ENCODE measurements at regions not wholly inside any gene's neighbourhood (a gene's known extent, or its start where the extent isn't known, plus 50 kb on each side); places are given as distances from the start of the nearest gene placed in this dataset.
"Not testable (repeated sequence)": the region's sequence is repeated elsewhere in the genome, so short reads cannot be mapped to it uniquely, and the experiment has no call there.

DNA sequence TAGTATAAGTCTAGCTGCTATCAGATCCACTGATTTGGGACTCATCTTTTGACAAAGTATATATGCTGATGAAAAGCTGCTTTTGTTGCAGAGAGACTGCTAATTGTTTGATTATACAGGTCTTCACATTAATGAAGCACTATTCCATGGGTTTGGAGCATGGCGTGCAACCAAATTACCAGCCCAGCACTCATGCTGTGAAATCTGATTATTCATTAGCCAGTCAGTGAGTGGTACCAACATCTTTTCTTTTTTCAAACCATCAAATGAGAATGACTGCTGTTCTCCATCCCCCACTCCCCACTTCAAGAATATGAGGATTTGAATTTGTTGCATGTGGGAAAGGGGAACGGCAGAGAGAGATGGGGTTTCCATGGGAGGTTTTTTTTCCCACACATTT is 91.3 kb downstream of the ID4 start:
- Histone ChIP-seq H3K4me3 (no peak overlapping the region), H3K36me3 (no peaks in the 10 kb centered on the region), H3K27ac (no peak overlapping the region), H3K4me1 (no peaks in the 10 kb centered on the region), H3K27me3 (no peaks in the 10 kb centered on the region), H3K9me3 (no peaks in the 10 kb centered on the region)
- DNase-seq = no peak
- WGBS, 5 donors = 70 to 80% (median 75%) methylated on average over 2 of the region's 2 CpGs
- intact Hi-C loops (cut with DNase I; ENCODE audit: low total_unique reads) = no loop called here
- TF ChIP-seq EP300 (IDR thresholded peaks at IDR 0.05) (no peak), POLR2A (IDR thresholded peaks at IDR 0.05) (no peak), POLR2AphosphoS5 (IDR thresholded peaks at IDR 0.05) (no peak)
- TF ChIP-seq, protein P1, sequence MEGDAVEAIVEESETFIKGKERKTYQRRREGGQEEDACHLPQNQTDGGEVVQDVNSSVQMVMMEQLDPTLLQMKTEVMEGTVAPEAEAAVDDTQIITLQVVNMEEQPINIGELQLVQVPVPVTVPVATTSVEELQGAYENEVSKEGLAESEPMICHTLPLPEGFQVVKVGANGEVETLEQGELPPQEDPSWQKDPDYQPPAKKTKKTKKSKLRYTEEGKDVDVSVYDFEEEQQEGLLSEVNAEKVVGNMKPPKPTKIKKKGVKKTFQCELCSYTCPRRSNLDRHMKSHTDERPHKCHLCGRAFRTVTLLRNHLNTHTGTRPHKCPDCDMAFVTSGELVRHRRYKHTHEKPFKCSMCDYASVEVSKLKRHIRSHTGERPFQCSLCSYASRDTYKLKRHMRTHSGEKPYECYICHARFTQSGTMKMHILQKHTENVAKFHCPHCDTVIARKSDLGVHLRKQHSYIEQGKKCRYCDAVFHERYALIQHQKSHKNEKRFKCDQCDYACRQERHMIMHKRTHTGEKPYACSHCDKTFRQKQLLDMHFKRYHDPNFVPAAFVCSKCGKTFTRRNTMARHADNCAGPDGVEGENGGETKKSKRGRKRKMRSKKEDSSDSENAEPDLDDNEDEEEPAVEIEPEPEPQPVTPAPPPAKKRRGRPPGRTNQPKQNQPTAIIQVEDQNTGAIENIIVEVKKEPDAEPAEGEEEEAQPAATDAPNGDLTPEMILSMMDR (IDR thresholded peaks at IDR 0.05) = no peak

DNA sequence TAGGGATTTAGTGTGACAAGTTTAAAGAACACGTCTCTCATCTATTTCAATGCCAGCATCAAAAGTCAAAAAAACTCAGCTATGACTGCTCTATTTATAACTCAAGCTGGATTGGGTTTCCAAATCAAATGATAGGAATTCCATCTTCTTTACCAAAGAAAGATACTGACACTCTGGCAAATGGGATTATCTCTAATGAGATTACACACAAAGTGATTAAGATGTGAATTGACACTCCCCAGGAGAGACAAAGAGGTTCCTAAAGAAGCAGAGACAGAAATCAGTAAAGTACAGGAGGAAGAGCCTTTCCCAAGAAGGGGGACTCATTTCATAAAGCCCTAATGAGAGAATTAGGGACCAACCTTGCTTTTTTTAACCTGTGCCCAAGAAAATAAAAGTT is 92.1 kb downstream of the ID4 start:
- TF ChIP-seq POLR2A (IDR thresholded peaks at IDR 0.05) = no peak
- TF ChIP-seq POLR2AphosphoS5 (IDR thresholded peaks at IDR 0.05) = no peak
- TF ChIP-seq, protein P1 (IDR thresholded peaks at IDR 0.05) = no peak
- TF ChIP-seq EP300 (IDR thresholded peaks at IDR 0.05) = no peak
- no peaks in the 10 kb centered on the region for H3K4me1 ChIP-seq
- no peak for DNase-seq
- no peaks in the 10 kb centered on the region for H3K27me3 ChIP-seq
- no peak overlapping the region for H3K4me3 ChIP-seq
- WGBS, 5 donors = 41 to 67% (median 58%) methylated on average over 1 of the region's 1 CpG
- H3K27ac ChIP-seq = no peak overlapping the region
- no peaks in the 10 kb centered on the region for H3K9me3 ChIP-seq
- intact Hi-C loops (cut with DNase I; ENCODE audit: low total_unique reads) = no loop called here
- H3K36me3 ChIP-seq = no peaks in the 10 kb centered on the region

DNA sequence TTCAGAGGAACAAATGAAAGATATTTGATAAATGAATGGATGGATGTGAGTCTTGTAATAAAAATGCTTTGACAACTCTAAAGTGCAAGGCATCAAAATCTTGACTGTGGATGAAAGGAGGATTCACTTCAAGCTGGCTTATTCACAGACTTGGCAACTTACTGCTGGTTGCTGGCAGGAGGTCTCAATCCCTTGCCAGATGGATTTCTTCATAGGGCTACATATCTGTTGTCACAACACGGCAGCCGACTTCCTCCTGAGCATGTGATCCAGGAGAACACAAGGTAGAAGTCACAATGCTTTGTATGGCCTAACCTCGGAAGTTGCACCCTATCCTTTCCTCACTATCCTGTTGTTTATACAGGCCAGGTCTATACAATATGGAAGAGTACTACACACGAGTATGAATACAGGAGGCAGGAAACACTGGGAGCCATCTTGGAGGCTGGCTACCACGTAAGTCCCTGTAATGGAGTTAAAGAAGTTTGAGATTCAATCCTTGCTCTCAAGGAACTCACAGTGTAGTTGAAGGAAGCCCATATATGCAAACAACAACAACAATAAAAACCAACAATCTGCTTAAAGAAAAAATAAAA is 97.9 kb downstream of the ID4 start:
- DNase-seq = no peak
- Histone ChIP-seq H3K4me1 (no peaks in the 10 kb centered on the region), H3K27ac (no peak overlapping the region), H3K9me3 (no peaks in the 10 kb centered on the region), H3K27me3 (no peaks in the 10 kb centered on the region), H3K36me3 (no peaks in the 10 kb centered on the region), H3K4me3 (no peak overlapping the region)
- intact Hi-C loops (cut with DNase I; ENCODE audit: low total_unique reads) = no loop called here
- TF ChIP-seq, protein P1 (IDR thresholded peaks at IDR 0.05) = no peak
- no peak for TF ChIP-seq POLR2A (IDR thresholded peaks at IDR 0.05)
- TF ChIP-seq EP300 (IDR thresholded peaks at IDR 0.05) = no peak
- no peak for TF ChIP-seq POLR2AphosphoS5 (IDR thresholded peaks at IDR 0.05)
- 68 to 86% (median 81%) methylated on average over 5 of the region's 5 CpGs for WGBS, 5 donors

DNA sequence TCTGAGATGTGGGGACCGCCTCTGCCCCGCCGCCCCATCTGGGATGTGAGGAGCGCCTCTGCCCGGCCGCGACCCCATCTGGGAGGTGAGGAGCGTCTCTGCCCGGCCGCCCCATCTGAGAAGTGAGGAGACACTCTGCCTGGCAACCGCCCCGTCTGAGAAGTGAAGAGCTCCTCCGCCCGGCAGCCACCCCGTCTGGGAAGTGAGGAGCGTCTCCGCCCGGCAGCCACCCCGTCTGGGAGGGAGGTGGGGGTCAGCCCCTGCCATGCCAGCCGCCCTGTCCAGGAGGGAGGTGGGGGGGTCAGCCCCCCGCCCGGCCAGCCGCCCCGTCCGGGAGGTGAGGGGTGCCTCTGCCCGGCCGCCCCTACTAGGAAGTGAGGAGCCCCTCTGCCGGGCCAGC is 102.2 kb downstream of the ID4 start:
- H3K4me3 ChIP-seq; H3K4me1 ChIP-seq; H3K36me3 ChIP-seq; intact Hi-C loops (cut with DNase I; ENCODE audit: low total_unique reads); H3K27me3 ChIP-seq; H3K27ac ChIP-seq; H3K9me3 ChIP-seq; DNase-seq: not testable (repeated sequence)
- 94 to 99% (median 96%) methylated on average over 14 to 28 of the region's 28 CpGs; no CpG with 5 or more reads in 1 of the 5 donors for WGBS, 5 donors

DNA sequence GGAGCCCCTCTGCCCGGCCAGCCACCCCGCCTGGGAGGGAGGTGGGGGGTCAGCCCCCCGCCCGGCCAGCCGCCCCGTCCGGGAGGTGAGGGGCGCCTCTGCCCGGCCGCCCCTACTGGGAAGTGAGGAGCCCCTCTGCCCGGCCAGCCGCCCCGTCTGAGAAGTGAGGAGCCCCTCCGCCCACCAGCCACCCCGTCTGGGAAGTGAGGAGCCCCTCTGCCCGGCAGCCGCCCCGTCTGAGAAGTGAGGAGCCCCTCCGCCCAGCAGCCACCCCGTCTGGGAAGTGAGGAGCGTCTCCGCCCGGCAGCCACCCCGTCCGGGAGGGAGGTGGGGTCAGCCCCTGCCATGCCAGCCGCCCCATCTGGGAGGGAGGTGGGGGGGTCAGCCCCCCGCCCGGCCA is 102.8 kb downstream of the ID4 start:
- H3K27ac ChIP-seq; H3K27me3 ChIP-seq; H3K4me3 ChIP-seq; H3K36me3 ChIP-seq; intact Hi-C loops (cut with DNase I; ENCODE audit: low total_unique reads); H3K4me1 ChIP-seq; H3K9me3 ChIP-seq; DNase-seq: not testable (repeated sequence)
- WGBS, 5 donors = 90 to 97% (median 95%) methylated on average over 4 to 20 of the region's 28 CpGs
